ENCODE measurements at regions not wholly inside any gene's neighbourhood (a gene's known extent, or its start where the extent isn't known, plus 50 kb on each side); places are given as distances from the start of the nearest gene placed in this dataset.
A peak's percentile ranks its signal among the peaks of the same experiment; 100 is the strongest.
"Not testable (repeated sequence)": the region's sequence is repeated elsewhere in the genome, so short reads cannot be mapped to it uniquely, and the experiment has no call there.

- DNase-seq (ENCODE audit: low read depth): no peak
Measured at GRCh38 chr11:88061111-88061510, 114.1 kb downstream of the RAB38 start.

- DNase-seq (ENCODE audit: low read depth): no peak
Measured at GRCh38 chr11:88059326-88059725, 115.9 kb downstream of the RAB38 start.

GRCh38 chr11:88051396-88051795 lies 123.8 kb downstream of the RAB38 start:
- no peak for DNase-seq (ENCODE audit: low read depth)

GRCh38 chr11:88050247-88050646 lies 125.0 kb downstream of the RAB38 start:
- DNase-seq (ENCODE audit: low read depth): no peak

GRCh38 chr11:88045288-88045687 lies 130.0 kb downstream of the RAB38 start:
- not testable (repeated sequence) for DNase-seq (ENCODE audit: low read depth)

GRCh38 chr11:88044658-88045057 lies 130.6 kb downstream of the RAB38 start:
- DNase-seq (ENCODE audit: low read depth): not testable (repeated sequence)

GRCh38 chr11:88043149-88043548 lies 132.1 kb downstream of the RAB38 start:
- DNase-seq (ENCODE audit: low read depth): no peak

- DNase-seq (ENCODE audit: low read depth): no peak
Measured at GRCh38 chr11:88042647-88043046, 132.6 kb downstream of the RAB38 start.

GRCh38 chr11:88042238-88042637 lies 133.0 kb downstream of the RAB38 start:
- DNase-seq (ENCODE audit: low read depth): no peak

GRCh38 chr11:88041679-88042078 lies 133.6 kb downstream of the RAB38 start:
- DNase-seq (ENCODE audit: low read depth): no peak

GRCh38 chr11:88040148-88040496 lies 135.1 kb downstream of the RAB38 start:
- no peak for DNase-seq (ENCODE audit: low read depth)

- DNase-seq (ENCODE audit: low read depth): no peak
Measured at GRCh38 chr11:88039476-88040147, 135.6 kb downstream of the RAB38 start.

- no peak for DNase-seq (ENCODE audit: low read depth)
Measured at GRCh38 chr11:88038063-88038462, 137.2 kb downstream of the RAB38 start.

- DNase-seq (ENCODE audit: low read depth): no peak
Measured at GRCh38 chr11:88036701-88037100, 138.5 kb downstream of the RAB38 start.

GRCh38 chr11:88035271-88035670 lies 140.0 kb downstream of the RAB38 start:
- no peak for DNase-seq (ENCODE audit: low read depth)

- no peak for DNase-seq (ENCODE audit: low read depth)
Measured at GRCh38 chr11:88017666-88018065, 157.6 kb downstream of the RAB38 start.

GRCh38 chr11:88016392-88017170 lies 158.7 kb downstream of the RAB38 start:
- DNase-seq (ENCODE audit: low read depth): peak; percentile 37

- DNase-seq (ENCODE audit: low read depth): no peak
Measured at GRCh38 chr11:88015170-88015569, 160.1 kb downstream of the RAB38 start.

- no peak for DNase-seq (ENCODE audit: low read depth)
Measured at GRCh38 chr11:88013508-88014065, 161.7 kb downstream of the RAB38 start.

- DNase-seq (ENCODE audit: low read depth): no peak
Measured at GRCh38 chr11:88012456-88012855, 162.8 kb downstream of the RAB38 start.

GRCh38 chr11:87976009-87976408 lies 199.2 kb downstream of the RAB38 start:
- DNase-seq (ENCODE audit: low read depth): no peak

- no peak for DNase-seq (ENCODE audit: low read depth)
Measured at GRCh38 chr11:87974797-87975196, 200.4 kb downstream of the RAB38 start.

GRCh38 chr11:87972133-87972532 lies 203.1 kb downstream of the RAB38 start:
- DNase-seq (ENCODE audit: low read depth): no peak

All from T follicular helper cell (primary cell).